ENCODE measurements at regions not wholly inside any gene's neighbourhood (a gene's known extent, or its start where the extent isn't known, plus 50 kb on each side); places are given as distances from the start of the nearest gene placed in this dataset.
"Not testable (repeated sequence)": the region's sequence is repeated elsewhere in the genome, so short reads cannot be mapped to it uniquely, and the experiment has no call there.

GRCh38 chr1:120276710-120277109 is 100.4 kb upstream of the SEC22B start:
- not testable (repeated sequence) for TF ChIP-seq CTCF (IDR thresholded peaks at IDR 0.05; ENCODE audit: low read length); EZH2 (optimal IDR thresholded peaks at IDR 0.05; ENCODE audit: low read depth, low read length); EZH2phosphoT487 (IDR thresholded peaks at IDR 0.05; ENCODE audit: low read length)

All from MM.1S (cell line).